Fibroblast of skin of right quadriceps (primary cell): ENCODE measurements at regions not wholly inside any gene's neighbourhood (a gene's known extent, or its start where the extent isn't known, plus 50 kb on each side); places are given as distances from the start of the nearest gene placed in this dataset.

Source experiments
- DNase-seq: peaks from one replicate; pipeline ENCODE4 v3.0.0-alpha.2; 2013

DNA sequence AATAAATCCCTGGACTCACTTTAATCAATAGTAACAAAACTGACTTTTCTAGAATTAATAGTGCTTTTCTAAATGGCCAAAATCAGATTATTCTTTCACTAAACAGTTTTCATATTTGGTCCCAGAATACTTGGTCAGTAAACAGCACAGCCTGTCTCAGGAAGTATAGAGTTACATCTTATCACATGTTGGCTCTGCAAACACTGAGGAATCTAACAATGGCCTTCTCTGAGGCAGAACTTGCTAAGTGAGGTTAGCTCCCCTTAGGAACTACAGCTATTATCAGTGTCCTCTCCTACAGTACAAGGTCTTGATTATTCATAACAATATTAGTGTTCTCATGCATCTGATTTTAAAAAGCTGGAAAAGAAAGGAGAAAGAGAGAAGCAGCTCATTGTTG lies 1622.8 kb downstream of the HACE1 start:
- no peak for DNase-seq

DNA sequence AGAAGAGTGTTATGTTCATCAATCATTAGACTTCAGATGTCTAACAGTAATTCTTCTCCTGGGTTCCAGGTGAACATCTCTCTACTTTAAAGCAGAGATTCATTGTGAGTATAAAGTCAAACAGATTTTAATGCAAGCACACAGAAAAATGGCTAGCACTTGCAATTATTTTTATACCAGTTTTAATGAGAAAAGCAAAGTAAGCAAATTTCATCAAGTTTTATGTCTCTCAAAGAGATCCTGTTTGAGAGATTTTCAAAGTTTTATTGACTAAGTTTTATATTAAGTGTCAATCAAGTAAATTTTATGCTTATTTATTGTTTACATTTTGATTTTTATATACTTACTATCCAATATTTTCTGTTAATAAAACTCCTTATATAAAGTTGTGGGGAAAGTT lies 1628.5 kb downstream of the HACE1 start:
- DNase-seq, result no peak

GRCh38 chr6:103215847-103216246 lies 1643.9 kb downstream of the HACE1 start:
- DNase-seq, result no peak

DNA sequence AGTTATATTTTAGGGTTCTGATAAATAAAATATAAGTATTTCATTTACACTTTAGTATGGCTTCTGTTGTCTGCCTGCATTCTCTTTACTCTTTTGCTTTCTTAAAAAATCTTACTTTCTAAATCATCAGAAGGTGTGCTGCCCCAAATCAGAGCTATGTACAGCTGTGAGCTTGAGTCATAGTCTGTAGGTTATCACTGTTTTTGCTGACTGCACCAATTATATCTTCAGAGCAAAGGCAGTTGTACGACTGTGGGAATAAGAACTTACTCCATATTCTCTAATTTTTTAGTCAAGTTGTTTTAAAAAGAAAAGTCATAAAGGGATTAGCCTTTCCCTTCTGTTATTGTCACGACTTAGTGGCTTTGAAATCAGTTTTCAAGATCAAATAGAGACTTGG lies 1649.0 kb downstream of the HACE1 start:
- DNase-seq, result no peak

- DNase-seq, result no peak
Measured at GRCh38 chr6:103198386-103198785, 1661.3 kb downstream of the HACE1 start.

DNA sequence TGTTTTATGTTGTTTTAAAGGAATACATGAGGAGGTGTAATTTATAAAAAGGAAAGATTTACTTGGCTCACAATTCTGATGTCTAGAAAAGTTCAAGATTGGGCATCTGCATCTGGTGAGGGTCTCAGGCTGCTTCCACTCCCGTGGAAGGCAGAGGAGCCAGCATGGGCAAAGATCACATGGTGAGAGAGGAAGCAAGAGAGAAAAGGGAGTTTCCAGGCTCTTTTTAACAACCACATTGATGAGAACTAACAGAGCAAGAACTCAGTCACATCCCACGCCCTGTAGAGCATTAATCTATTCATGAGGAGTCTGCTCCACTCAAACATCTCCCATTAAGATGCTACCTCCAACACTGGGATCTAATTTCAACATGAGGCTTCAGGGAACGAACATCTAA lies 1666.3 kb downstream of the HACE1 start:
- DNase-seq, result no peak

- DNase-seq, result no peak
Measured at GRCh38 chr6:103191391-103192093, 1668.2 kb downstream of the HACE1 start.

DNA sequence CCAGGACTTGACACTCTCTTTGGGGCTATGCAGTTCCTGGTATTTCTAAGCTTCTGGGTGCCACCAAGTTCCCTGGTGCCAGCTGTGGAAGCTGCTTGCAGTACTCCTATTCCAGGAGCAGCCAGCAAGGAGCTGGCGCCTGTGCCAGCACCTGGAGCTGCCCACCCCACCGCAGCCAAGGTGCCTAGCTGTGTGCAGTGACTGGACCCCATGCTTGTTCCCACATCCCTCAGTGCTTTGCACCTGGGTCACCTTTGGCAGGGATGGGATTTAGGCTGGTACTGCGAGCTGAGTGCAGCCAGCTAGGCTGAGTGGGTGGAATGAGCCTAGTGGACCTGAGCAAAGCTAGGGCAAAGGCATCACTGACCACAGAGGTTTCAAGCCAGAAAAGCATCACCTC lies 1674.9 kb downstream of the HACE1 start:
- DNase-seq, result no peak

DNA sequence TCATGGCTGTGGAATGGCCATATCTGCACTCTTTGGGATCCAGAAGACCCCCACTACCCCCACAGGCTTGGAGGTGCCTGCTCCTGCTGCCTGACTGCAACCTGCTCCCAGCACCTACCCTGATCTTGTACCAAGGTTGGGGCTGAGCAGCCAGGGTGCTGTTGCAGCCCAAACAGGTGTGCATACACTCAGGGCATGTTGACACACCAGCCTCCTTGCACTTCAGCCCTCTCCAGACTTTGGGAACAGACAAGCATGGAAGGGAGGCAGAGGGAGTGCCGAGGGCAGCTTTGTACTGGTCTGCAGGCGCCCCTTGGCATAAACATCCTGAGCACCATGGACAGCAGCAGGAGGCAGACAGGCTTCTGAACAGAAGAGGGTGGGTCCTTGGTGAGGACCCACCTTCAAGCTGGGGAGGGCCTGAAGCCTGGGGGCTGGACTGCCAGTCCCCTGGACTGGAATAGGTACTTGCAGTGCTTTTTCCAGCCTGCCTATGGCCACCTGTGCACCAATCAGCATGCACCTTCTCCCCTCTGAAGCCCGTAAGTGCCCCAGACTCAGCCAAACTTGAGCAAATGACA lies 1675.8 kb downstream of the HACE1 start:
- DNase-seq, result no peak

DNA sequence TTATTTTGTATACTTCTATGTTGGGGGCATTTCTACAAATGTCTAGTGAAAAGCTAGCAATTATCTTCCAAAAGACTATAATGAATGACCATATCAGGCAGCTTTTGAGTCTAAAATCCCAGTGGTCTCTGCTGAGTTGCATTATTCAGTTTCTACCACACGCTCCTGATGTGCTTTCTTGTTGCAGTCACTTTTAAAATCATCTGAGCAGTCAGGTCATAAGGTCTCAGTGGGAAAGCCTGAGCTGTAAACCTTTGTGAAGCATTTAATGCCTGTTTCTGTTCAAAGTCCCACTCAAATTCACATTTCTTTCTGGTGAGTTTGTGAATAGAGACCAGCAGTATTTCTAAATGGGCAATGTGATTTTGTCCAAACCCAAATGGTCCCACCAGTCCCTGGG lies 1681.5 kb downstream of the HACE1 start:
- no peak for DNase-seq

- DNase-seq, result no peak
Measured at GRCh38 chr6:103177791-103178190, 1681.9 kb downstream of the HACE1 start.

- DNase-seq, result no peak
Measured at GRCh38 chr6:103175056-103175455, 1684.7 kb downstream of the HACE1 start.

DNA sequence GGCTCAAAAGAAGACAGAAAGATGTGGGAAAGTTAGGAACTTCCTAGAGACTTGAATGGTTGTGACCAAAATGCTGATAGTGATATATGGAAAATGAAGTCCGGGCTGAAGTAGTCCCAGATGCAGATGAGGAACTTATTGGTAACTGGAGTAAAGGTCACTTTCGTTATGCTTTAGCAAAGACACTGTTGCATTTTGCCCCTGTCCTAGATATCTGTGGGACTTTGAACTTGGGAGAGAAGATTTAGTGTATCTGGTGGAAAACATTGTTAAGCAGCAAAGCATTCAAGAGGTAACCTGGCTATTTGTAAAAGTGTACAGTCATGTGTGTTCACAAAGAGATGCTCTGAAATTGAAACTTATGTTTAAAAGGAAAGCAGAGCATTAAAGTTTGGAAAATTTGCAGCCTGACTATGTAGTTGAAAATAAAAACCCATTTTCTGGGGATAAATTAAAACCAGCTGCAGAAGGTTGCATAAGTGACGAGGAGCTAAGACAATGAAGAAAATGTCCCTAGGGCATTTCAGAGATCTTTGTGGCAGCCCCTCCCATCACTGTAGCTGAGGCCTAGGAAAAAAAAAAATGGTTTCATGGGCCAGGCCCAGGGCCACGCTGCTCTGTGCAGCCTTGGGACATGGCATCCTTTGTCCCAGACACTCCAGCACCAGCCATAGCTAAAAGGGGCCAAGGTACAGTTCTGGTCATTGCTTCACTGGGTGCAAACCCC lies 1692.2 kb downstream of the HACE1 start:
- no peak for DNase-seq

DNA sequence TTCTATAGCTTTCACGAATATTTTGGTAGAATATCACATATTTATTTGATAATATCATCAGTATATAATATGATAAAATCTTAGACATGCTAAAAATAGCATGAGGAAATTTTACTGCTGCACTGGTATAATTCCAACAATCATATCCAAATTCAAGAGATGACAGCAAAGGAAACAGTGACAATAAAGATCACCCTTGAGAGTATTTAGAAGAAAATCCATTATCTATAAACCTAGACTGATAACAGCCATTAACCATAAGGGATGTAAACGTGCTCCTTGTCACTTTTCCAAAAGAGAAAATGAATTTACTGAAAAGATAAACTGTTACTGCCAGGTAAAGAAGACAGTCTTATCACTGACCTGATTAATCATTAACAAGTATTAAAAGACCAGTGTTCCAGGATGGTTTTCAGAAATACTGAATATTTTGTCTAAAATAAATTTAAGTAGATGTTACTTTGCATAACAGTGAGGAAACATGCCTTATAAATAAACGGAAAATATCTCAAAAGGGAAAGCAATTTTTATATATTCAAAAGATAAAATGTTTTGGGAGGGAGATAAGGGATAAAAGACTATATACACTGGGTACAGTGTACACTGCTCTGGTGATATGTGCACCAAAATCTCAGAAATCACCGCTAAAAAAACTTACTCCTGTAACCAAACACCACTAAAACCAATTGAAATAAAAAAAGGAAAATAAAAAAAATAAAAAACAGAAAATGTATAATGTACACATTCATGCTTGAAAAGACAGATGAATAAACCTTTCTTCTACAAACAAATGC lies 1704.7 kb downstream of the HACE1 start:
- no peak for DNase-seq

GRCh38 chr6:103153016-103153415 lies 1706.7 kb downstream of the HACE1 start:
- no peak for DNase-seq

GRCh38 chr6:103142902-103143301 lies 1716.8 kb downstream of the HACE1 start:
- DNase-seq, result no peak

DNA sequence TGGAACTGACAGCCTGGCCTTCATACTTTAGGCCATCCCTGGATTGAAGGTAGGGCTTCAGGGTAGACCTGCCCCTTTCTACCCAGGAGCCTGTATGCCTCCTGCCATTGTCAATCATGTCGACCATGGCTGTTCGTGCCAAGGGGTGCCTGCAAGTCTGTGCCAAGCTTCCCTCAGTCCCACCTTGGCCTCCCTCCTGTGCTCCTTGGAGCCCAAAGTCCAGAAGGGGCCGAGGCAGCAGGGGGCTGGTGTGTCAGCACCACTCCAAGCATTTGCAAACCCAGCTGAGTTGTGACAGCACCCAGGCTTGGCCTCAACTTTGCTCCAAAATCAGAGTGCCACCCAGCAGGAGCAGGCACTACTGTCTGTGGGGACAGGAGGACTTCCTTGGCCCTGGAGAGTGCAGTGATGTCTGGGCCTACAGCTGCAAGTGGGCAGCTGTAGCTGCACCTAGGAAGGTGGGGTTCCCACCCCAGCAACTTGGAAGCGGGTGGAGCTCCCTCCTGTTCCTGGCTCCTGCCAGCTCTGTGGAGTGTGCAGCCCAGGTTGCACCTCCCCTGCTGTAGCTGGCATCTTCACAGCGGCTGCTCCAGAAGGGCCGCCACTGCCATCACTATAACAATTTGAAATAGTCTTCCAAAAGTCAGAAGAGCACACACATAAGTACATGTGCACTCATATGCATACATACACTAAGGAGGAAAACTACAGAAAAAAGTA lies 1719.3 kb downstream of the HACE1 start:
- no peak for DNase-seq

DNA sequence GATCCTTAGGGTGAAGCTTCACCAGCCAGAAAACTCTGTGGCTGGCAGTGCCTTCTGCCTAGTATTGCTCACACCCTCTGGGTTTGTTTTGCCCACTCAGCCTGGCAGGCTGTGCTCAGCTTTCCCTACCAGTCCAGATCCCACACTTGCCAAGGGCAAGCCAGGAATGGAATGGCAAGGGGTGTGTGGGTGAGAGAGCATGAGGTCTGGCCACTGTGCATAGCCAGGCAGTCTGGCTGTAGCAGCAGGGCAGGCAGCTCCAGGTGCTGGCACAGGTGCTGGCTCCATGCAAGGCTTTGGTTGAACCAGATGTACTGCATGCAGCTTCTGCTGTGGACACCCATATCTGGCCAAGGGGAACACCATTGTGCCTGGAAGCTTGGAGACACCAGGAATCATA lies 1720.3 kb downstream of the HACE1 start:
- DNase-seq, result no peak

DNA sequence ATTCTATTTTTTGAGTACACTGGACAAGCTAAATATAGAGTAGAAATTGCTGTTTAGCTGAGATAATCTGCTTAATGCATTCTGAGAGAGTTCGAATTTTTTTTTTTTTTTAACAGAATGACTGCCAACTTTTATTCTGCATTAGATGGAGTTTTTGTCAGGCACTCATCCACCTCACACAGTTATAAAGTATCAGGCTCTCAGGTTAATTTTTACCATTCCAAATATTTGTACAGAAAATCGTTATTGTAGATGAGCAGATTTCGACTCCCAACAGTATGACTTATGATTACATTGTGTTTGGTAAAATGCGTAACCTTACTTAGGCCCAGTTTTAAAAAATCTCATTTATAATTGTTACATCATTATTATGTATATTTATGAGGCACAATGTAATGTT lies 1731.0 kb downstream of the GRIK2 start:
- DNase-seq, result no peak

GRCh38 chr6:103122766-103123601 lies 1729.5 kb downstream of the GRIK2 start:
- peak; percentile 53 for DNase-seq

- DNase-seq, result no peak
Measured at GRCh38 chr6:103119056-103119455, 1725.5 kb downstream of the GRIK2 start.

DNA sequence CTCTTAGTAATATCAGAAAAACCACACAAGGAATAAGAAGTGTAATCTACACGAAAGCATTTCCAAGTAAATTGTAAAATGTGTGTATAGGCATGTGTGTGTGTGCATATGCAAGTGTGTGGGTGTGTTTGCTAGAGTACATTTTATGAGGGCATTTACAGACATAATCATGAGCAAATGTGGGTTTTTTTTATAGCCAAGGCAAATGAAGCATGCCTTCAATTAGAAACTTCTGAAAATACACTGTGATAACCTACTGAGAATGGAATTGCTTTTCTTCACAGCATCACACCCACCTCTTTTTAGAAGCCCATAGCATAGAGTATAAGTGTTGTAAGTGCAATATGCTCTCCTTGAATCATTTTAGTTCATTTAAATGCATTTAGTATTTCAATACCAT lies 1721.1 kb downstream of the GRIK2 start:
- DNase-seq, result no peak
